GM12891 (cell line): ENCODE measurements at regions not wholly inside any gene's neighbourhood (a gene's known extent, or its start where the extent isn't known, plus 50 kb on each side); places are given as distances from the start of the nearest gene placed in this dataset.

ENCODE experiments used
- POLR2A ChIP-seq: IDR thresholded peaks from 2 replicates; pipeline ENCODE4 v1.6.1; 2011; ENCODE audit warnings: low read depth, low read length, control low read depth
- POLR2AphosphoS5 ChIP-seq: IDR thresholded peaks from 2 replicates; pipeline ENCODE4 v1.6.1; 2011; ENCODE audit warnings: low read depth, low read length, control low read depth
- SPI1 ChIP-seq: IDR thresholded peaks from 2 replicates; pipeline ENCODE4 v1.6.1; 2011; ENCODE audit warnings: low read depth, low read length, control low read depth
- TAF1 ChIP-seq: IDR thresholded peaks from 2 replicates; pipeline ENCODE4 v1.6.1; 2011; ENCODE audit warnings: low read depth, low read length, control low read depth

DNA sequence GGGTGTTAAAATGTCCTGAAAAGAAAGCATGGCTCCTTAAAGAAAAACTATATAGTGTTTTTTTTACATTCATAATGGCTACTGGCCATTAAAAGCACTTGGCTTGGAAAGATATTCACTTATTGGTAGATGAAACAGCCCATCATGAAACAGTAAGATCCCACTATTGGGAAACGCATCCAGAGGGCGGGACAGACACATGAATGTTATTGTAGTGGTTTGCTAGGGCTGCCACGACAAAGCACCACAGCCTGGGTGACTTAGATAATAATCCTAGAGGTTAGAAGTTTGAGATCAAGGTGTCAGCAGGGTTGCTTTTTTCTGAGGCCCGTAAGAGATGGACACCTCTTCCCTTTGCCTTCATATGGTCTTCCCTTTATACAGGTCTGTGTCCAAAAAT, 139.4 kb upstream of the ANKH start:
- TF ChIP-seq SPI1 (no peak), POLR2A (no peak), TAF1 (no peak), POLR2AphosphoS5 (no peak)
